Liver (tissue), 8 donors: ENCODE measurements at regions not wholly inside any gene's neighbourhood (a gene's known extent, or its start where the extent isn't known, plus 50 kb on each side); places are given as distances from the start of the nearest gene placed in this dataset.

Source experiments
- DNase-seq: peaks from one replicate; pipeline ENCODE4 v3.0.0-alpha.2; 2017; ENCODE audit warnings: low spot score
- H3K27ac ChIP-seq, 2 donors: one replicate each; pipeline ENCODE4 v1.7.0; 2013; ENCODE audit warnings: inconsistent platforms in 2 of 2, low read length in 2 of 2, control low read depth in 1 of 2, low read depth in 1 of 2, mild to moderate bottlenecking in 1 of 2
- H3K27me3 ChIP-seq, 4 donors: one replicate each; pipeline versions ENCODE4 v1.6.1 to v1.7.0; 2013; ENCODE audit warnings: low read length in 3 of 4, inconsistent platforms in 1 of 4, mild to moderate bottlenecking in 1 of 4, moderate library complexity in 1 of 4; ENCODE audit not compliant: control insufficient read depth in 4 of 4, insufficient read depth in 4 of 4
- H3K36me3 ChIP-seq, 4 donors: one replicate each; pipeline versions ENCODE4 v1.6.1 to v1.7.0; 2013; ENCODE audit warnings: low read length in 3 of 4, mild to moderate bottlenecking in 3 of 4, low read depth in 1 of 4, moderate library complexity in 1 of 4; ENCODE audit not compliant: control insufficient read depth in 4 of 4, insufficient read depth in 3 of 4
- H3K4me1 ChIP-seq, 4 donors: one replicate each; pipeline versions ENCODE4 v1.6.1 to v1.7.0; 2013; ENCODE audit warnings: low read length in 3 of 4, mild to moderate bottlenecking in 3 of 4, moderate library complexity in 1 of 4; ENCODE audit not compliant: control insufficient read depth in 4 of 4, insufficient read depth in 4 of 4
- H3K4me3 ChIP-seq, 3 donors: one replicate each; pipeline versions ENCODE4 v1.6.1 to v1.7.0; 2013; ENCODE audit warnings: low read length in 3 of 3, control low read depth in 1 of 3, low read depth in 1 of 3, mild to moderate bottlenecking in 1 of 3
- H3K9ac ChIP-seq, 2 donors: one replicate each; pipeline ENCODE4 v1.7.0; 2013; ENCODE audit warnings: low read length in 2 of 2, mild to moderate bottlenecking in 2 of 2, moderate library complexity in 2 of 2, control low read depth in 1 of 2, low read depth in 1 of 2
- H3K9me3 ChIP-seq, 4 donors: one replicate each; pipeline versions ENCODE4 v1.6.1 to v1.7.0; 2013; ENCODE audit warnings: low read length in 3 of 4; ENCODE audit not compliant: control insufficient read depth in 4 of 4
- ATF3 ChIP-seq: IDR thresholded peaks from 2 replicates; pipeline ENCODE4 v1.6.1; 2016; ENCODE audit warnings: antibody characterized with exemption
- EGR1 ChIP-seq, 2 donors: IDR thresholded peaks; 2 replicates each; pipeline ENCODE4 v1.6.1; 2016 to 2018; ENCODE audit warnings: antibody characterized with exemption in 2 of 2, low read depth in 2 of 2
- FOXA1 ChIP-seq: IDR thresholded peaks from 2 replicates; pipeline ENCODE4 v1.6.1; 2016; ENCODE audit warnings: antibody characterized with exemption
- FOXA2 ChIP-seq: IDR thresholded peaks from 2 replicates; pipeline ENCODE4 v1.6.1; 2016; ENCODE audit warnings: antibody characterized with exemption
- HNF4A ChIP-seq, 2 donors: conservative IDR thresholded peaks; 2 replicates each; pipeline ENCODE4 v1.6.1; 2016; ENCODE audit warnings: antibody characterized with exemption in 2 of 2, mild to moderate bottlenecking in 2 of 2
- HNF4G ChIP-seq: IDR thresholded peaks from 2 replicates; pipeline ENCODE4 v1.6.1; 2016; ENCODE audit warnings: antibody characterized with exemption
- JUND ChIP-seq, 2 donors: IDR thresholded peaks; 2 replicates each; pipeline ENCODE4 v1.6.1; 2016; ENCODE audit warnings: antibody characterized with exemption in 2 of 2
- REST ChIP-seq: IDR thresholded peaks from 2 replicates; pipeline ENCODE4 v1.6.1; 2016; ENCODE audit warnings: antibody characterized with exemption, mild to moderate bottlenecking
- SP1 ChIP-seq: IDR thresholded peaks from 2 replicates; pipeline ENCODE4 v1.6.1; 2018; ENCODE audit warnings: antibody characterized with exemption, mild to moderate bottlenecking
- TAF1 ChIP-seq: conservative IDR thresholded peaks from 2 replicates; pipeline ENCODE4 v1.6.1; 2016; ENCODE audit warnings: antibody characterized with exemption, mild to moderate bottlenecking
- YY1 ChIP-seq: IDR thresholded peaks from 2 replicates; pipeline ENCODE4 v1.6.1; 2016; ENCODE audit warnings: antibody characterized with exemption, mild to moderate bottlenecking
- WGBS: extraction: QIAGEN DNeasy Blood & Tissue Kit; methylation state at CpG from one replicate; pipeline ENCODE4 v1.1.7; 2013; 5-methylcytosine and 5-hydroxymethylcytosine counted together
- TF ChIP-seq, protein P1 (sequence below): fragments of 150-350 bp; IDR thresholded peaks from 2 replicates; pipeline ENCODE4 v1.5.1; 2017; ENCODE audit warnings: improper control_type of control experiment, low read depth, low read length; ENCODE audit not compliant: missing input control
- TF ChIP-seq, protein P2 (sequence below): IDR thresholded peaks from 2 replicates; pipeline ENCODE4 v1.6.1; 2016; ENCODE audit warnings: antibody characterized with exemption
- TF ChIP-seq, protein P3 (sequence below): IDR thresholded peaks from 2 replicates; pipeline ENCODE4 v1.6.1; 2016; ENCODE audit warnings: antibody characterized with exemption
- donor health status: healthy.
- donor health status: healthy.
- donor health status: healthy.
- donor health status: healthy.
- donor health status: healthy.

GRCh38 chr6:150715133-150715532 lies 115.4 kb downstream of the PLEKHG1 start:
- 94% methylated on average over 7 of the region's 7 CpGs for WGBS
- Histone ChIP-seq H3K36me3 (no peaks in the 10 kb centered on the region), H3K27me3 (no peaks in the 10 kb centered on the region), H3K9ac (no peak overlapping the region), H3K27ac (no peak overlapping the region), H3K4me1 (peaks cover 0 to 20% (median 8%) of the 10 kb centered on the region in 4 donors), H3K9me3 (no peaks in the 10 kb centered on the region), H3K4me3 (no peak overlapping the region)
- no peak for DNase-seq
- no peak for TF ChIP-seq FOXA2
- TF ChIP-seq, protein P1, sequence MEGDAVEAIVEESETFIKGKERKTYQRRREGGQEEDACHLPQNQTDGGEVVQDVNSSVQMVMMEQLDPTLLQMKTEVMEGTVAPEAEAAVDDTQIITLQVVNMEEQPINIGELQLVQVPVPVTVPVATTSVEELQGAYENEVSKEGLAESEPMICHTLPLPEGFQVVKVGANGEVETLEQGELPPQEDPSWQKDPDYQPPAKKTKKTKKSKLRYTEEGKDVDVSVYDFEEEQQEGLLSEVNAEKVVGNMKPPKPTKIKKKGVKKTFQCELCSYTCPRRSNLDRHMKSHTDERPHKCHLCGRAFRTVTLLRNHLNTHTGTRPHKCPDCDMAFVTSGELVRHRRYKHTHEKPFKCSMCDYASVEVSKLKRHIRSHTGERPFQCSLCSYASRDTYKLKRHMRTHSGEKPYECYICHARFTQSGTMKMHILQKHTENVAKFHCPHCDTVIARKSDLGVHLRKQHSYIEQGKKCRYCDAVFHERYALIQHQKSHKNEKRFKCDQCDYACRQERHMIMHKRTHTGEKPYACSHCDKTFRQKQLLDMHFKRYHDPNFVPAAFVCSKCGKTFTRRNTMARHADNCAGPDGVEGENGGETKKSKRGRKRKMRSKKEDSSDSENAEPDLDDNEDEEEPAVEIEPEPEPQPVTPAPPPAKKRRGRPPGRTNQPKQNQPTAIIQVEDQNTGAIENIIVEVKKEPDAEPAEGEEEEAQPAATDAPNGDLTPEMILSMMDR = no peak
- TF ChIP-seq, protein P2, sequence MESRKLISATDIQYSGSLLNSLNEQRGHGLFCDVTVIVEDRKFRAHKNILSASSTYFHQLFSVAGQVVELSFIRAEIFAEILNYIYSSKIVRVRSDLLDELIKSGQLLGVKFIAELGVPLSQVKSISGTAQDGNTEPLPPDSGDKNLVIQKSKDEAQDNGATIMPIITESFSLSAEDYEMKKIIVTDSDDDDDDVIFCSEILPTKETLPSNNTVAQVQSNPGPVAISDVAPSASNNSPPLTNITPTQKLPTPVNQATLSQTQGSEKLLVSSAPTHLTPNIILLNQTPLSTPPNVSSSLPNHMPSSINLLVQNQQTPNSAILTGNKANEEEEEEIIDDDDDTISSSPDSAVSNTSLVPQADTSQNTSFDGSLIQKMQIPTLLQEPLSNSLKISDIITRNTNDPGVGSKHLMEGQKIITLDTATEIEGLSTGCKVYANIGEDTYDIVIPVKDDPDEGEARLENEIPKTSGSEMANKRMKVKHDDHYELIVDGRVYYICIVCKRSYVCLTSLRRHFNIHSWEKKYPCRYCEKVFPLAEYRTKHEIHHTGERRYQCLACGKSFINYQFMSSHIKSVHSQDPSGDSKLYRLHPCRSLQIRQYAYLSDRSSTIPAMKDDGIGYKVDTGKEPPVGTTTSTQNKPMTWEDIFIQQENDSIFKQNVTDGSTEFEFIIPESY = no peak
- TF ChIP-seq EGR1 (IDR thresholded peaks at IDR 0.05; ENCODE audit: low read depth in 2 of 2) = no peak
- no peak for TF ChIP-seq JUND (IDR thresholded peaks at IDR 0.05)
- no peak for TF ChIP-seq HNF4A (conservative IDR thresholded peaks at IDR 0.05)
- no peak for TF ChIP-seq SP1
- TF ChIP-seq ATF3 = no peak
- no peak for TF ChIP-seq YY1
- no peak for TF ChIP-seq FOXA1
- TF ChIP-seq TAF1 = no peak

DNA sequence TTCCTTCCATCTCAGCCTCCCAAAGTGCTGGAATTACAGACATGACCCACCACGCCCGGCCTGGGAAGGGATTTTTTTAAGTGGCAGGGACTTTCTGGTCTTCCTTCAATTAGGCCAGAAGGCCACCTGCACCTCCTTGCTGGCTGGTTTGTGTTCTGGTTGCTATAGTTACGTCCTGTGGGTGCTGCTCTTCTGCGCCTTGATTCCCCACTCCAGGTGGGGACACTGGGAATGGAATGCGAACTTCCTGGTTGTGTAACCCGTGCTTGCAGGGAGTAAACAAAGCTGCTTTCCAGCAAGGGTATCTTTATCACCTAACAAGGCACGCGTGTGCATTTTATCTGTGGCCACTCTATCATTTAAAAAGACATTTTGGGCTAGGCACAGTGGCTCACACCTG lies 117.7 kb downstream of the PLEKHG1 start:
- Histone ChIP-seq H3K27ac (no peak overlapping the region), H3K9me3 (no peaks in the 10 kb centered on the region), H3K36me3 (no peaks in the 10 kb centered on the region), H3K4me1 (peaks cover 0 to 8% (median 4%) of the 10 kb centered on the region in 4 donors), H3K4me3 (no peak overlapping the region), H3K27me3 (no peaks in the 10 kb centered on the region), H3K9ac (no peak overlapping the region)
- TF ChIP-seq, protein P1 = no peak
- TF ChIP-seq FOXA2 (no peak), REST (no peak), SP1 (no peak), HNF4G (no peak), EGR1 (IDR thresholded peaks at IDR 0.05; ENCODE audit: low read depth in 2 of 2) (no peak), YY1 (no peak)
- TF ChIP-seq, protein P3, sequence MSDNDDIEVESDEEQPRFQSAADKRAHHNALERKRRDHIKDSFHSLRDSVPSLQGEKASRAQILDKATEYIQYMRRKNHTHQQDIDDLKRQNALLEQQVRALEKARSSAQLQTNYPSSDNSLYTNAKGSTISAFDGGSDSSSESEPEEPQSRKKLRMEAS = no peak
- 61% methylated on average over 8 of the region's 8 CpGs for WGBS
- no peak for DNase-seq
